H9 (cell line): ENCODE measurements at regions not wholly inside any gene's neighbourhood (a gene's known extent, or its start where the extent isn't known, plus 50 kb on each side); places are given as distances from the start of the nearest gene placed in this dataset.

Experiments used
- DNase-seq: peaks from one replicate; pipeline ENCODE4 v3.0.0-alpha.2; 2017
- H2AFZ ChIP-seq: one replicate; pipeline ENCODE4 v1.6.1; 2013; ENCODE audit warnings: mild to moderate bottlenecking, low read length, control low read depth, moderate library complexity
- H2AK5ac ChIP-seq: 2 replicates; pipeline ENCODE4 v1.6.1; 2013; ENCODE audit warnings: low read length, control low read depth, mixed read lengths; ENCODE audit not compliant: insufficient read length
- H2BK120ac ChIP-seq: one replicate; pipeline ENCODE4 v1.6.1; 2013; ENCODE audit warnings: low read depth, mild to moderate bottlenecking, low read length, control low read depth, inconsistent platforms; ENCODE audit not compliant: poor library complexity, severe bottlenecking
- H2BK12ac ChIP-seq: 2 replicates; pipeline ENCODE4 v1.6.1; 2013; ENCODE audit warnings: low read length, control low read depth, mixed read lengths, low read depth; ENCODE audit not compliant: insufficient read length
- H2BK15ac ChIP-seq: 2 replicates; pipeline ENCODE4 v1.6.1; 2013; ENCODE audit warnings: low read depth, low read length, control low read depth
- H2BK20ac ChIP-seq: one replicate; pipeline ENCODE4 v1.6.1; 2013; ENCODE audit warnings: low read depth, mild to moderate bottlenecking, low read length, control low read depth, inconsistent platforms; ENCODE audit not compliant: poor library complexity, severe bottlenecking
- H2BK5ac ChIP-seq: 2 replicates; pipeline ENCODE4 v1.6.1; 2013; ENCODE audit warnings: low read length, control low read depth, mixed read lengths; ENCODE audit not compliant: insufficient read length
- H3K14ac ChIP-seq: 2 replicates; pipeline ENCODE4 v1.6.1; 2013; ENCODE audit warnings: low read length, control low read depth; ENCODE audit not compliant: insufficient read depth
- H3K18ac ChIP-seq: 2 replicates; pipeline ENCODE4 v1.6.1; 2013; ENCODE audit warnings: low read depth, mild to moderate bottlenecking, mixed read lengths, low read length, control low read depth; ENCODE audit not compliant: insufficient read length
- H3K23ac ChIP-seq: 2 replicates; pipeline ENCODE4 v1.6.1; 2013; ENCODE audit warnings: low read length, control low read depth, mixed read lengths, low read depth; ENCODE audit not compliant: insufficient read length
- H3K23me2 ChIP-seq: 2 replicates; pipeline ENCODE4 v1.6.1; 2013; ENCODE audit warnings: low read depth, mild to moderate bottlenecking, mixed read lengths, low read length, control low read depth; ENCODE audit not compliant: insufficient read length, poor library complexity, severe bottlenecking
- H3K27ac ChIP-seq: 2 replicates; pipeline ENCODE4 v1.5.1; 2013; ENCODE audit warnings: low read length, control low read depth, mixed read lengths, low read depth; ENCODE audit not compliant: insufficient read length
- H3K27me3 ChIP-seq: 2 replicates; pipeline ENCODE4 v1.6.1; 2013; ENCODE audit warnings: low read length, control low read depth, inconsistent platforms; ENCODE audit not compliant: insufficient read depth
- H3K4ac ChIP-seq: 2 replicates; pipeline ENCODE4 v1.6.1; 2013; ENCODE audit warnings: low read depth, mild to moderate bottlenecking, control low read depth, inconsistent platforms, low read length, moderate library complexity
- H3K4me1 ChIP-seq: 2 replicates; pipeline ENCODE4 v1.6.1; 2013; ENCODE audit warnings: low read length, control low read depth, inconsistent platforms; ENCODE audit not compliant: insufficient read depth
- H3K4me2 ChIP-seq: 2 replicates; pipeline ENCODE4 v1.6.1; 2013; ENCODE audit warnings: low read length, control low read depth, mixed read lengths; ENCODE audit not compliant: insufficient read length, insufficient read depth
- H3K56ac ChIP-seq: 2 replicates; pipeline ENCODE4 v1.6.1; 2013; ENCODE audit warnings: low read depth, mild to moderate bottlenecking, mixed read lengths, low read length, control low read depth; ENCODE audit not compliant: insufficient read length
- H3K79me1 ChIP-seq: 2 replicates; pipeline ENCODE4 v1.6.1; 2013; ENCODE audit warnings: low read depth, mild to moderate bottlenecking, moderate library complexity, low read length, control low read depth, inconsistent platforms; ENCODE audit not compliant: insufficient read depth, poor library complexity, severe bottlenecking
- H3K79me2 ChIP-seq: 2 replicates; pipeline ENCODE4 v1.6.1; 2013; ENCODE audit warnings: low read length, control low read depth, inconsistent platforms; ENCODE audit not compliant: insufficient read depth
- H3K9ac ChIP-seq: 2 replicates; pipeline ENCODE4 v1.6.1; 2013; ENCODE audit warnings: low read length, control low read depth, mixed read lengths; ENCODE audit not compliant: insufficient read length; ENCODE audit errors: extremely low read depth
- H3K9me3 ChIP-seq: one replicate; pipeline ENCODE4 v1.6.1; 2013; ENCODE audit warnings: low read depth, low read length, inconsistent platforms; ENCODE audit not compliant: control insufficient read depth
- H3T11ph ChIP-seq: one replicate; pipeline ENCODE4 v1.6.1; 2013; ENCODE audit warnings: mild to moderate bottlenecking, low read length, control low read depth, inconsistent platforms
- H4K20me1 ChIP-seq: one replicate; pipeline ENCODE4 v1.6.1; 2013; ENCODE audit not compliant: control insufficient read depth, insufficient read length, insufficient read depth
- H4K5ac ChIP-seq: 2 replicates; pipeline ENCODE4 v1.6.1; 2013; ENCODE audit warnings: low read depth, mild to moderate bottlenecking, mixed read lengths, low read length, control low read depth; ENCODE audit not compliant: insufficient read length
- H4K8ac ChIP-seq: replicated peaks from 2 replicates; pipeline ENCODE4 v1.6.1; 2013; ENCODE audit warnings: low read length, control low read depth, mixed read lengths, low read depth; ENCODE audit not compliant: insufficient read length
- H4K91ac ChIP-seq: 2 replicates; pipeline ENCODE4 v1.6.1; 2013; ENCODE audit warnings: low read depth, mild to moderate bottlenecking, moderate library complexity, mixed read lengths, low read length, control low read depth; ENCODE audit not compliant: insufficient read length
- H3K27ac Mint-ChIP-seq, 3 experiments: 2 replicates in 2 of 3; 3 replicates in 1 of 3; pipeline ENCODE4 v1.8.0; 2020 to 2021; ENCODE audit warnings: mixed read lengths in 3 of 3, mild to moderate bottlenecking in 1 of 3, moderate library complexity in 1 of 3
- H3K27me3 Mint-ChIP-seq: 2 replicates; pipeline ENCODE4 v1.8.0; 2021; ENCODE audit warnings: low read depth, mild to moderate bottlenecking, moderate library complexity, mixed read lengths
- H3K36me3 Mint-ChIP-seq, 3 experiments: 2 replicates in 2 of 3; 3 replicates in 1 of 3; pipeline ENCODE4 v1.8.0; 2020 to 2021; ENCODE audit warnings: low read depth in 3 of 3, mixed read lengths in 3 of 3; ENCODE audit not compliant: insufficient read depth in 1 of 3
- H3K4me1 Mint-ChIP-seq, 2 experiments: 2 replicates each; pipeline ENCODE4 v1.8.0; 2020; ENCODE audit warnings: mixed read lengths in 2 of 2
- H3K4me3 Mint-ChIP-seq, 2 experiments: 2 replicates in 1 of 2; 3 replicates in 1 of 2; pipeline ENCODE4 v1.8.0; 2020 to 2021; ENCODE audit warnings: mild to moderate bottlenecking in 2 of 2, mixed read lengths in 2 of 2, moderate library complexity in 1 of 2
- H3K9me3 Mint-ChIP-seq, 2 experiments: 2 replicates in 1 of 2; 3 replicates in 1 of 2; pipeline ENCODE4 v1.8.0; 2020; ENCODE audit warnings: mild to moderate bottlenecking in 2 of 2, mixed read lengths in 2 of 2, moderate library complexity in 1 of 2
- CTCF ChIP-seq: fragments of 200-600 bp; sonication (generic); conservative IDR thresholded peaks from 3 replicates; pipeline ENCODE4 v1.8.0; 2021; ENCODE audit warnings: antibody characterized with exemption, mild to moderate bottlenecking
- WGBS: extraction: QIAGEN DNeasy Blood & Tissue Kit; methylation state at CpG from one replicate; pipeline ENCODE4 v1.1.7; 2013; ENCODE audit warnings: missing lambda C conversion rate, low lambda C conversion rate, mixed read lengths; ENCODE audit not compliant: insufficient read length; ENCODE audit errors: extremely low coverage; 5-methylcytosine and 5-hydroxymethylcytosine counted together

DNA sequence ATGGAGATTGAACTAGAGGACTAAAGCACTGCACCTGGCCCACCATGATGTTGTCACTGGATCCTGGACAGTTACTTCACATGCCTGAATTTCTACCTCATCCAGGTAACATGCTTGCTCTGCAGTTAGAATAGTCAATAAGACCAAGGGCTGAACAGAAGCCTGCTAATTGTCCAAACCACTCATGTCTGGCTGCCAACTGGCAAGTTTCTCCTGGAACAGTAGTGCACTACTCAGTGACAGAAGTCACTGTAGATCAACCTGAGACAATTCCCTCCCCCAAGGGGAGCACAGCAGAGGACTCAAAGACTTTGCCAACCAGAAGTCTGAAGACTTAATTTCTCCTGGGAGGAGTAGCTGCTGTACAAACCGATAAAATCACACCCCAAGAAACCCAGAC lies 454.6 kb upstream of the MARCKS start:
- H3T11ph ChIP-seq = no peak overlapping the region
- H3K9ac ChIP-seq = no peak overlapping the region
- Mint-ChIP-seq H3K27ac (no peak overlapping the region), H3K9me3 (no peaks in the 10 kb centered on the region), H3K4me3 (no peak overlapping the region), H3K36me3 (no peaks in the 10 kb centered on the region), H3K4me1 (no peaks in the 10 kb centered on the region), H3K27me3 (no peaks in the 10 kb centered on the region)
- no peaks in the 10 kb centered on the region for H3K23me2 ChIP-seq
- H3K4me2 ChIP-seq = no peak overlapping the region
- no peak overlapping the region for H3K18ac ChIP-seq
- no peak overlapping the region for H4K91ac ChIP-seq
- no peaks in the 10 kb centered on the region for H3K4me1 ChIP-seq
- no peak overlapping the region for H2BK12ac ChIP-seq
- no peak overlapping the region for H2BK5ac ChIP-seq
- H3K56ac ChIP-seq = no peak overlapping the region
- H4K8ac ChIP-seq = no peak overlapping the region
- WGBS = no CpG with 5 or more reads among the region's 1 CpG
- H2BK20ac ChIP-seq = no peak overlapping the region
- no peak overlapping the region for H3K23ac ChIP-seq
- H3K27me3 ChIP-seq = no peaks in the 10 kb centered on the region
- DNase-seq = no peak
- no peaks in the 10 kb centered on the region for H3K79me2 ChIP-seq
- no peak overlapping the region for H4K5ac ChIP-seq
- no peaks in the 10 kb centered on the region for H3K79me1 ChIP-seq
- H2AK5ac ChIP-seq = no peak overlapping the region
- no peak for TF ChIP-seq CTCF
- no peak overlapping the region for H3K4ac ChIP-seq
- no peak overlapping the region for H3K27ac ChIP-seq
- no peaks in the 10 kb centered on the region for H3K9me3 ChIP-seq
- no peak overlapping the region for H2AFZ ChIP-seq
- no peak overlapping the region for H2BK120ac ChIP-seq
- no peak overlapping the region for H3K14ac ChIP-seq
- H2BK15ac ChIP-seq = no peak overlapping the region
- H4K20me1 ChIP-seq = no peaks in the 10 kb centered on the region
